ENCODE measurements at regions not wholly inside any gene's neighbourhood (a gene's known extent, or its start where the extent isn't known, plus 50 kb on each side); places are given as distances from the start of the nearest gene placed in this dataset.
"Not testable (repeated sequence)": the region's sequence is repeated elsewhere in the genome, so short reads cannot be mapped to it uniquely, and the experiment has no call there.

DNA sequence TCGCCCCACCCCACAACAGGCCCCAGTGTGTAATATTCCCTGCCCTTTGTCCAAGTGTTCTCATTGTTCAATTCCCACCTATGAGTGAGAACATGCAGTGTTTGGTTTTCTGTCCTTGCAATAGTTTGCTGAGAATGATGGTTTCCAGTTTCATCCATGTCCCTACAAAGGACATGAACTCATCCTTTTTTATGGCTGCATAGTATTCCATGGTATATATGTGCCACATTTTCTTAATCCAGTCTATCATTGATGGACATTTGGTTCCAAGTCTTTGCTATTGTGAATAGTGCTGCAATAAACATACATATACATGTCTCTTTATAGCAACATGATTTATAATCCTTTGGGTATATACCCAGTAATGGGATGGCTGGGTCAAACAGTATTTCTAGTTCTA is 132.7 kb downstream of the SNX10 start:
- DNase-seq, result not testable (repeated sequence)

DNA sequence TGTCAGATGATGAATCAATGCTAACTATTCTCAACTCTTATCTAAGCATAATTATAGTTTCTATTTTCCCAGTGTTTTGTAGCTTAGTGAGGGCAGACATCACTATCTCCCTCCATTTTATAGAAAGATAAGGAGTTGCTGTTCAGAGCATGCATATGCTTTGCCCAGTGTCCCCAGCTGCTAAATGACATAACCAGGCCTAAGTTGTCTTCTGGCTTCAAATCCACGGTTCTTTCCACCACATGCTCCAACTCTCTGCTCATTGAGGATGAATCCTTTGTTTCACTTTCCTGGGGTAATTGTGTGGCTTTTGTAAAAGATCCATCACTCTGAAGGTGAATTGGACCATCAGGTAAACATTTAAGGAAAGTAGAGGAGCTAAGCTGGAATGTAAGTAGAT is 134.0 kb downstream of the SNX10 start:
- DNase-seq, result no peak

DNA sequence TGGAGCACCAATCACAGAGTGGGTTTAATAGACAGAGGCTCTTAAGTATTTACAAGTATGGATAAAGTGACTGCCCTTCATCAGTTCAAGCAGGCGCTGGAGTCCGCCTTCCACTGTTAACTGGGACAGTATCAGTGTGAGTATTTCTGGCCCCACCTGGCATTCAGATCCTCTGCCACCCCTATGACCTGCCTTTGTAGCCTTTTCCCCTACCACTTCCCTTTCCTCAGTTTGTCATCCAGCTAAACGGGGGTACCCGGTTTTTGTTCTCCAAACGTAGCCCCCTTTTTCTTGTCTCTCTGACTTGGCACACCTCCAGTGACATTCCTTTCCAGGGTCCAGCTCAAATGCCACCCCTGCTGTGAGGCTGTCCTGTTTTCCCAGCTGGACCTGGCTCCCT is 134.4 kb downstream of the SNX10 start:
- no peak for DNase-seq

DNA sequence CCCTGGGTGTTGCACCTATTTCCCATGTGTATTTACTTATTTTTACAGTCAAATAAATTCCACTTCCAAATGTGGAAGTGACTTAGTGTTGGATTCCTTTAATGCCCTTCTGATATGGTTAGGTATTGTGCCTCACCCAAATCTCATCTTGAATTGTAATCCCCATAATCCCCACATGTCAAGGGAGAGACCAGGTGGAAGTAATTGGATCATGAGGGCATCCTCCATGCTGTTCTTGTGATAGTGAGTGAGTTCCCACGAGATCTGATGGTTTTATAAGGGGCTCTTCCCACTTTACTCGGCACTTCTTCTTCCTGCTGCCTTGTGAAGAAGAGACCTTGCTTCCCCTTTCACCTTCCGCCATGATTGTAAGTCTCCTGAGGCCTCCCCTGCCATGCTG is 136.9 kb downstream of the SNX10 start:
- no peak for DNase-seq

DNA sequence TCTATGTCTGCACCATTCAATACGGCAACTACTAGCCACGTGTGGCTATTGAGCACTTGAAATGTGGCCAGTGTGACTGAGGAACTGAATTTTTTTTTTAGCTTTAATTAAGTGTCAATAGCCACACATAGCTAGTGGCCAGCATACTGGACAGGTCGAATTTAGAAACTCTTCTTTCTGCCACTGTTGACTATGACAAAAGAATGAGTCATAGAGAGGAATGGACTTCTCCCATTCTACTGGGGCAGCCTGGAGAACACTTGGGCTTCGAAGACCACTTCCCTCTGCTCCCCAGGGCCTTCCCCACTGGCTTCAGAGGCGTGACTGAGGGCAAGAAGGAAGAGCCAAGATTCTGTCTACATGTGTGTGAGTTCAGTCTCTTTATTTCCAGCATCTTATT is 137.5 kb downstream of the SNX10 start:
- DNase-seq, result no peak

DNA sequence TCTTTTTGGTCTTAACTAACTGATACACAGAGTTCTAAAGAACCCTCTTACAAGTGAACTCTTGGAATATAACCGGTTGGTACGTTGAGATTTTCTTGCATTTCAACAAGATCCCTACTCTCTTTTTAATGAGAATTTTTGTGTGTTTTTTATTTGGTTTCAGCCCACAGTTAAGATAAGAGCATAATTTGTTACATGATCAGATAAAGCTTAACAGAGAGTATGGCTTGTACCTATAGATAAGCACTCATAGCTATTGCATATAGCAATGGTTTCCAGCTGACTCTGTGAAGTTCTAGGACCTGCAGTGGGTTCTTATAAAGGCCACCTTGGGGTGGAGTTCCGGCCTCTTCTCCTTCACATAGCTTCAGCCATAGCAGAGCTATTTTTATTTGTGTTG is 143.3 kb downstream of the SNX10 start:
- no peak for DNase-seq

DNA sequence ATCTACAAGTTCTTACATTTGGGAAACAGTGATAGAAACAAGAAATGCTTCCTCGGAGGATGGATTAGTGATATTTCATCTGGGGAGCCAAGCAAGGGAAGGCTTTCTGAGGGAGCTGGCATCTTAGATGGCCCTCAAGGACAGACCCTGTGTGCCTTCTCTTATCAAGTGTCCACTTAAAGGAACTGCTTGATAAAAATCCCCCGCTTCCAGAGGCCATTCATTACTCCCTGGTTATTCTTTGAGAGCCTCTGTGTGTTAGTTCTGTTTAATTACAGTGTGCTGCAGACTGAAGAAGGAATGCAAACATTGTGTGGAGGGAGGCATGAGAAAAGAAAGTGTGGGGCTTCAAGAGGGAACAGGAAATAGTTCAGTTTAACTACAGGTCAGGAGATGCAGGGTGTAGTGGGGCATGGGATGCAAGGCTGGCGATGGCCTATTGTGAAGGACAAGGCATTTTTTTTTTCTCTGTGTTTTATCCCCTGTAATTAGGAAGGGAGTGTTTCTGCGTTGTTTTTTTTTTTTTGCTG is 145.4 kb downstream of the SNX10 start:
- DNase-seq, result no peak

DNA sequence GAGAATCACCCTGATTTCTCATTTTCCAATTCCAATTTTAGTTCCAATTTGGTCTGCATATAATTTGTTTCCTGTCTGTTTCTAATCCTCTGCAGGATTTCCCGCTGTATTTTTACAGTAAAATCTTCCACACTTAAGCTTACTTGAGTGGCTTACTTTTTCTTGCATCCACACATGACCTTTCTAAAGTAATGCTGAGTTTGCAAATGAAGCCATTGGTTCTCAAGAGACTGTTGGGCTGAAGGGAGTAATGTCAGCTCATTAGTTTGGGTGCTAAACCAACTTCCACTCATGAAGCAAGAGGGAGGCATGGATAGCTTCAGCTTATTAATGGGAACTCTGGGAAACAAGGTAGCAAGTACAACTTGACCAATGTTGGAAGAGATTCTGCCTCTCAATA is 146.4 kb downstream of the SNX10 start:
- DNase-seq, result no peak

DNA sequence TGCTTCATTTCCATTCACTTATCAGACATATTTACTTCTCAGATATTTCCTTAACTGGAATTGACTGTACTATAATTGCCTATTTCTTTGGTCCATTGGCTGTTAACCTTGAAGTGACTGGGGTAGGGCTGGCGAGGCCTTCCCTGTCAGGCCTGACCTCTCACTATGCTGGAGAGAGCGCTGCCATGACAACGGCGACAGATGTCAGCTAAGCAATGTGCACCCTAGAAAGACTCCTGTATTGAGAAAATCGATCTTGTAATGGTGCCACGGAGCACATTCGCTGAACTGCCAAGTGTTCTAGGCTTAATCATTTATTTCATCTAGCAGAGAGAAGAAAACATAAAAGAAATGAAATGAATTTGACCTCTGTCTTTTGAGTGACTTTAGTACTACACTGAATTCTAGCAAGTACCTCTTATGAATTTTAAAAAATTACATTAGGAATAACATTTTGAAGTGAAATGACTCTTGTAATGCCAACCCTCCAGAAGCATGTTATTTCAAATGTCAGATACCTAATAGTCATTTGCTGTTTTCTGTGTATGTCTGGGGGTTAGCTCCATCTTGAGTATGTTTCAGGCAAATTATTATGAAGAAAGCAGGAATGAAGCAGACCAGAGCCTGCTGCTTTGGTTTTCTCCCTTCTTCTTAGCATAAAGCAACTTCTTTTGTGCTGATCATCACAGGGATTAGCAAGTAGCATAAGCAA is 148.0 kb downstream of the SNX10 start:
- DNase-seq, result peak in 1 of 56 donors; percentile 6

DNA sequence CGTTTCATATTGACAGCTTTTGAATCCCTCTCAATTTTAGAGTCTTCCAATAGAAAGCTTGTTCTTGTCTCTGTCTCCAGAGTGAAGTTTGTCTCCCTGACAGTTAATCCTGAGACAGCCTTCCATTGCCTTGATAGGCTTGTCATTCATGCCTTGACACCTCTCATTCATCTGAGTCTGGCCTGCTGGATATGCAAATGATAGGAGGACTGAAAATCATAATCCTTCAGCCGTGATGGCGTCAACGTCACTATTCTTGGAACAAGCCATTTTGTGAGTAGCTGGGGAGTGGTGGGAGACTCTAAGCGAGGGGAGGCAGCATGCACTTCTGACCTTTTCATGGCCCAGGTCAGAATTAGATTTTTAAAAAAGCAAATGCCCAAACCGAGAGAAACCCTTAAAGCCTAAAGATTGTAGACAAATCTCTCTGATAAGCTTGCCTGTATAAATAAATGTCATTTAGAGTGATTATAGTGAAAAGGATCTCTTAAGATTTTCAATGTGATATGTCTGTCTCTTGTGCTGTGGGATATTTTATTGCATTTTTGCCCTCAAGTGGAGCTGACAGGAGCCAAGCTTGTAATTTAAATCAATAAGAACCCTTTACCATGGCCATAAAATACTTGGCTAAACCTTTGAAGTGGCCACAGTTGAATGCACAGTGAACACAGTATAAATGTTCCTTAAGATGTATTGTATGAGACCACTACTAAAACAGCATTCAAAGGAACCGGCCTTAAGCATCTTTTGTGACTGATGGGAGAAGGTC is 148.8 kb downstream of the SNX10 start:
- DNase-seq, result no peak

DNA sequence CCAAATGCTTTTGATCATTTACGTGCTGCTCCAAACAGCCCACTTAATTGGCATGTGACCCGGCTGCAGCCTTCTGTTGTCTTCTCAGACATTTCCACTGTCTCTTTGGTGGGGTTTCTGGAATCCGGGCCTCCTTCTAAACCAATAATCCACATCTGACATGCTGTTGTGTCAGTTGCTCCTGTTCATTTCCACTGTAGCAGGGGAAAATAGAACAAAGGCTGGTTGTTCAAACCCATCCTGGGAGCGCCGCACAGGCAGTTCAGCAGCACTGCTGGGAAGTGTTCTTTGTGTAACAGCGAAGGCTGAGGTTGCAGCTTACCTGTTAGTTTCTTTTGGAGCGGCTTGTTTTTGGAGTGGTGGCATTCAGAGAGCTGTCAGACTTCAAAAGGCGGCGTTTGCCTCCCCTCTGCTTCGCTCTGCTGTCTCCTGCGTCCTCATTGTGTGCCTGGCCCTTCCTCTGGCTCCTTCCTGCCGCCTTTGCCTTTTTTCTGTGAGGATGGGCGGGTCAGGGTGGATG is 149.4 kb downstream of the SNX10 start:
- peak in 25 of 56 donors; percentile 4 to 63 (median 18) for DNase-seq

DNA sequence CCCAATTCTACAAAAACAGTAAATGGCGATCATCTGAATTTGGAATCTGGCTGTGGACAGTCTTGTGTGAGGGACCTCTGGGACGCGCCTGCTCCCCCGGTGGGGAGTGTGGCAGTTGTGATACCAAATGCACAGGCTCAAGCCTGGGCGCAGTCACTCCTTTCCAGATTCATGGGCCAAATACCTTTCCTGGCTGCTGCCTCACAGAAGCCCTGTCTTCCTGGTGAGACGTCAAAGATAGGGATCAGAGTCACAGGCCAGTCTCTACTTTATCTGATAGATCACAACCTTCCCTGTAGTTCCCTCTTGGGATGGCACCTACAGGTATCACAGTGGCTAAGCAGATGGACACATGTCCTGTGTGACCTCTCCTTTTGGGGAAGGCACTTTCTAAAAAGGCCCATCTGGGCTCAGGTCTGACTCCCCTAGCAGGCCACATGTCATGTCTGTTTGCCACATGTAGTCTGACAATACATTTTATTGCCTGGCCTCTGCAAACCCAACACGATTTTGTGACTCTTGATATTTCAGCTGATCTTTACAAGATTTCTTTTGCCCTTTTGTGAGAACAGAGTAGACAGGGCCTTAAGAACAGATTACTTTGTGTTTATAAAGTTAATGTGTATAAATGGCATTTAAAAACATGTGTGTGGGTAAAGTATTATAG is 150.1 kb downstream of the SNX10 start:
- DNase-seq, result no peak

DNA sequence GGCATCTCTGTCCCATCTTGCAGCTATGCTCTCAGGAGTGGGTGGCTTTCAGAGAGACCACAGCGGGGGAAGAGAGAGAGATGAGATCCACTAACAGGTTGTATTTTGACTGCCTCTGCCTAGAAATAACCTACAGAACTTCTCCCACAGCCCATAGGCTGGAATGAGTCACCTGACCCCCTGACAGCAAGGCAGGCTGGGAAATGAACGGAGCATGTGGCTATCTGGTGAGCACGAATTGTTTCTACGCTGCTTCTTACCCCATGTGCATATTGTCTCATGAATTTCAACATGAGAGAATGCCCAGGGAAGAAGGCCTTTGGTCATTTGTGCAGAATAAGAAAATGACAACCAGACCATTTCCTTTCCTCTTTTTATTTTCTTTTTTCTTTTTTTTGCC is 151.3 kb downstream of the SNX10 start:
- DNase-seq, result no peak

DNA sequence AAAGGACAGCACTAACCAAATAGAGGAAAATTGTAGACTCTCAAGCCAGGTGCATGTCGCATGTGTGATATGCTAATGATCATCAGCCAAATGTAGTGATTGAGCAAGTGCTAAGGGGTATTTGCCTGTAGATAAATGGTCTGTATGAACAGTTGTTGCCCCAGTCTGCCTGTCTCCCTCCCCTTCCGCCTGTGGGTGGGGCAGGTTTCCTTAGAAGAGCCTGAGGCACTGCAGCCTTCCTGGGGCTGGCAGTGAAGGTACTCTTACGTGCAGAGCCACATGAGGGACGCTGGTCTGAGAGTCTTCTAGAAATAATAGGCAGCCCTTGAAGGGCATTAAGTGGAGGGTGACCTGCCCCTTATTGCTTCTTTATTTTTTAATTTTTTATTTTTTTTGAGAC is 152.1 kb downstream of the SNX10 start:
- no peak for DNase-seq

DNA sequence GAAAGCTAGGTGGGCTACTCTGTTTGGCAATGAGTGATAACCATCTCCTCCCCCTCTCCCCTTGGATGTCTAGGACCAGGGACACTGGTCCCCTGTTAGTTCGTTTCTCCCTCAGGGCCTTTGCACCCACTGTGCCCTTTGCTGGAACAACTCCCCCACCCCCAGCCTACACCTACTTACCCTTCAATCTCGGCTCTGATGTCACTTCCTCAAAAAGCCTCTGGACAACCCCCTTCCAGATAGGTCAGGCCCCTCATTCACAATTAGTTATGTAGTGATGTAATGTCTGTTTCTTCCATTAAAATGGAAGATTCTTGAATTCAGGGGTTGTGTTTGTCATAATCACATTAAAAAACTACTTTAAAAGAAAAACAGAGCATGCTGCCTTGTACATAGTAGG is 152.9 kb downstream of the SNX10 start:
- no peak for DNase-seq

DNA sequence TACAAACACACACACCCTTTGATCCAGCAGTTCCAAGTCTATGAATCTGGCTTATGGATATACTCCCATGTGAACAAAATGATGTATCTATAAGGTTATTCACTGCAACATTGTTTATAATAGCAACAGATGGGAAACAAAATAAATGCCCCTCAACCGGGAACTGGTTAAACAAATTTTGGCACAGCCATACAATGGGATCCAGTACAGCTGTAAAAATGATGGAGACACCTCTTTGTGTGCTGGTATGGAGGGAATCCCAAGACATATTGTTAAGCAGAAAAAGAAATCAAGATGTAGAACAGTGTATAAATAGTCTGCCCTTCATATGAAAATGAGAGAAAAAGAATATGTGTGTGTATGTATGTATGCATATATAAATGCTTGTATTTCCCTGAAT is 155.5 kb downstream of the SNX10 start:
- DNase-seq, result no peak

DNA sequence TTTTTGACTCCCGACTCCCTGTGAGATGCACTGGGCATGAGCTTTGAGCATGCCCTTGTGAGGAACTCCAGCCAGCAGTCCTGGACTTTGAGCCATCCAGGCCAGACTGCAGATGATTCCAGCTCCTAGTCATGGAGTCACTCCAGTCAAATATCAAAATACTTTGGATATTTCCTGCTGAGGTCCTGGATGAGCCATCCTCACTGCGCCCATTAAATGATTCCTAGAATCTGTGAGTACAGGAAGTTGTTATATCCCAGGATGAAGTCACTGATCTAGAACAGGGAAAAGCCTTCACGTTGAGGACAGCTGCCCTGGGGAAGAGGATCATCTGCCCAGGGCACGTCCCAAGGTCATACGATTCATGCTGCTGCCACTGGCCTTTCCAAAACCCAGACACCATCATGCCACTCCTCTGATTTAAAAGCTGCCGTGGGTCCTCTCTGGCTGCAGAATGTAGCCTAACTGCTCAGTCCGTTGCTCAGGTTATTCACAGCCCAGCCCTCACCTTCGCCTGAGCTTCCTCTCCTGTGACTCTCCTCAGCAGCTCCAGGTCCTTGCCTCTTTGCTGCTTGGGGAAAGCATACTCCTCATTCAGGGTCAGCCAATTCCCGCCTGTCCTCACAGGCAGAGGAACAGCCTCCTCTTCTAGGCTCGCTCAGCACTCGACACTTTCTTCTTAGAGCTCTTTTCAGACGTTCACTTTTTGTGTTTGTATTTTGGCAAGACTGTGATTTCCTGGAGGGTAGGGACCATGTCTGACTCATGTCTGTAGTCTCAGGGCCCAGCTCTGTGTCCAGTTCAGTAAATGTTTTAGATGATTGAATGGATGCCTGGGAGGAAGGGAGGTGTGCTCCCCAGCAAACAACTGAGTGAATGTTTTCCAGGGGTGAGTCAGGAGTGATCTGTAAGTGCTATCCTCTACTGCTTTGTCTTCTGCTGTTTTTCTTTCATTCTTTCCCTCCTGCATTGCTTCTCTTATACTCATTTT is 157.8 kb downstream of the SNX10 start:
- DNase-seq, result no peak

DNA sequence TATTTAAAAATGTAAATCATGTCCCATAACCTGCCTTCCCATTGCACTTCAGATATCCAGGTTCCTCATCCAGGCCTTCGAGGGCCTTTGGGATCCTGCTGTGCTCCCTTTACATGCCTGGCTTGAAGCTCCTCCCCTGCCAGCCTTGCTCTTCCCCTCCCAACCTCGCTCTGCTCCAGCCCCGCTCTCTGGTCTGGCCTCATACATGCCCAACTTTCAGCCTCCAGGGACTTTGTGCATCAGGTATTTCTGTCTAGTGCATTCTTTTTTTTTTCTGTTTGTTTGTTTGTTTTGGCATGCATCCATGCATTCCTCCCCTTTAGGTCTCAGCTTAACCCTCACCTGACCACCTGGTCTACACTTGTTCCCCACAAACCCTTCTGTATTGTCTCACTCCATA is 160.3 kb downstream of the SNX10 start:
- no peak for DNase-seq

DNA sequence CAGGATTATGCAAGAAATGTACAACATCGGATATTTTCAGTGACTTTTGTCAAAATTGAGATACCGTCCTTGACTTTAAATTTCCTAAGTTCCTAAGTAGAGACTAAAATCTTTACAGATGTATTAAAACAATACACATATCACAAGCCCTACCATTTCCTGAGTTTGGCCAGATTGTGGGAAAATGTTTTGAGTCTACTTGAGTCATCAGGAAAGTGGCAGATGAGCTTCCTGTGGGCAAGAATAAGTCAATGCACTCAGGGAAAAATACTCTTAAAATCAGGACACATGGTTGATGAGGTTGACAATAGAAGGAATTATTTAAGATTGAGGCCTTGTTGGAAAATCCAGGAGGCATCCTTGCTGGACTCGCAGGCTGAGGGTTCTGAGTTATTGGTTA is 162.5 kb downstream of the SNX10 start:
- DNase-seq, result no peak

DNA sequence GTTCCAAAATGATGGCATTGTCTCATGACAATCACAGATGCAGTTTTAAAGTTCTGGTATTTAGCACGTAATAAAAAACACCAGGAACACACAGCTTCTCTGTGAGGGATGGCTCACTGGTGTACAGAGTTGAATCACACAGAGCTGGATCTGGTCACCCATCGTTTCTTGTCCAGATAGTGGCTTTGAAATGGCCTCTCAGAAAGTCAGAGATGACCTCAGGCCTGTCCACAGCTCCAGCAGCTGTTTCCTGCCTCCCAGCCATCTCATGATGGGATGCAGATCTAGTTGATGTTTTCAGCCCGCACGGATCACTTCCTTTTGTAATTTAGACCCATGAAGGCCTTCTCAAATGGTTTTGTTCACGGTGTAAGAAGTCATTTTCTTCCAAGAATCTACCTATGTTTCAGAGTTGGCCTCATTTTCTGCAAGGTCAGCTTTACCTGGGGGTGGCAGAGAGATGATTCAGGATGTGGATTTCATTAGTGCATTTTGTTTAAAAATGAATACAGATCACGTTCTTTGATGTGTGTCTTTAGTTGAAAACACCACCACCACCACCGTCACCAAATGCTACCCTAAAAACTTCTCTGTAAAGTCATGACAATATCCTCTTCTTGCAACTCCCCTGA is 166.2 kb downstream of the SNX10 start:
- DNase-seq, result no peak

Measured in nucleus accumbens (tissue), 56 donors.